HCT116 (cell line): ENCODE measurements at regions not wholly inside any gene's neighbourhood (a gene's known extent, or its start where the extent isn't known, plus 50 kb on each side); places are given as distances from the start of the nearest gene placed in this dataset.

ENCODE experiments used
- ATAC-seq: fragments of 200-7000 bp; cut with Tn5 transposase; 2 replicates; pipeline ENCODE4 v1.9.1; 2020; ENCODE audit warnings: mild to moderate bottlenecking, moderate library complexity
- BruUV-seq: library from RNA; stranded (reverse); fragments of 400-500 nt; replicated peaks from 2 replicates; lab custom pipeline; 2021; lab: Mats Ljungman, UMichigan
- CTCF ChIA-PET: fragments of 300-600 bp; sonication (Branson Sonifier 250); formaldehyde crosslinking; loops from one replicate; lab custom pipeline; 2021; ENCODE audit warnings: antibody characterized with exemption; lab: Charles Lee
- POLR2A ChIA-PET: fragments of 300-600, 350-600 bp; sonication (Branson Sonifier 250); formaldehyde crosslinking; loops from one replicate; lab custom pipeline; 2021; ENCODE audit warnings: antibody characterized with exemption; lab: Charles Lee
- RAD21 ChIA-PET, 2 experiments: fragments of 300-600 bp; sonication (Branson Sonifier 250); formaldehyde crosslinking; loops; one replicate each; lab custom pipeline; 2023; ENCODE audit warnings: low total read pairs in 2 of 2; ENCODE audit not compliant: uncharacterized antibody in 2 of 2, unreplicated experiment in 2 of 2, low non-redundant PET in 1 of 2; lab: Charles Lee
- DNase-seq: peaks from one replicate; pipeline ENCODE4 v3.0.0-alpha.2; 2010; ENCODE audit warnings: low read depth, low spot score
- H2AFZ ChIP-seq: fragments of 200-600 bp; shearing (Covaris generic), sonication (generic); 2 replicates; pipeline ENCODE4 v1.6.1; 2017; ENCODE audit warnings: low read depth, mixed run types, mixed read lengths, antibody characterized with exemption, low read length; ENCODE audit not compliant: poor library complexity, severe bottlenecking
- H3K27ac ChIP-seq: 2 replicates; pipeline ENCODE4 v1.5.1; 2012; ENCODE audit warnings: low read depth, low read length
- H3K27me3 ChIP-seq: fragments of 200-600 bp; sonication (generic); 2 replicates; pipeline ENCODE4 v1.6.1; 2016; ENCODE audit warnings: mixed run types, low read length, mixed read lengths; ENCODE audit not compliant: insufficient read depth
- H3K36me3 ChIP-seq, 2 experiments: fragments of 200-500 bp in 1 of 2; fragments of 200-600 bp in 1 of 2; sonication (Bioruptor generic) in 1 of 2; sonication (generic) in 1 of 2; 2 replicates each; pipeline versions ENCODE4 v1.5.1 to v1.6.1; 2014 to 2016; ENCODE audit warnings: low read length in 2 of 2, inconsistent platforms in 1 of 2, mixed read lengths in 1 of 2, mixed run types in 1 of 2; ENCODE audit not compliant: insufficient read depth in 2 of 2, control insufficient read depth in 1 of 2
- H3K4me1 ChIP-seq, 2 experiments: fragments of 200-600 bp in 1 of 2; sonication (generic) in 1 of 2; 2 replicates each; pipeline versions ENCODE4 v1.5.1 to v1.6.1; 2012 to 2017; ENCODE audit warnings: low read length in 2 of 2, inconsistent platforms in 1 of 2, mild to moderate bottlenecking in 1 of 2, mixed read lengths in 1 of 2, mixed run types in 1 of 2, moderate library complexity in 1 of 2; ENCODE audit not compliant: insufficient read depth in 2 of 2, control insufficient read depth in 1 of 2
- H3K4me2 ChIP-seq: fragments of 200-600 bp; sonication (generic); 2 replicates; pipeline ENCODE4 v1.6.1; 2017; ENCODE audit warnings: mixed run types, low read length, mixed read lengths
- H3K4me3 ChIP-seq, 2 experiments: fragments of 200-600 bp in 1 of 2; sonication (generic) in 1 of 2; replicated peaks in 1 of 2; 2 replicates each; pipeline ENCODE4 v1.5.1; 2011 to 2016; ENCODE audit warnings: low read length in 2 of 2, control low read depth in 1 of 2, low read depth in 1 of 2, mild to moderate bottlenecking in 1 of 2, mixed read lengths in 1 of 2, mixed run types in 1 of 2
- H3K79me2 ChIP-seq: fragments of 200-600 bp; sonication (generic); 2 replicates; pipeline ENCODE4 v1.6.1; 2017; ENCODE audit warnings: mild to moderate bottlenecking, mixed run types, low read length, moderate library complexity, mixed read lengths; ENCODE audit not compliant: insufficient read depth
- H3K9ac ChIP-seq: fragments of 200-600 bp; sonication (generic); 2 replicates; pipeline ENCODE4 v1.6.1; 2016; ENCODE audit warnings: low read length, mixed read lengths
- H3K9me2 ChIP-seq: fragments of 200-600 bp; sonication (generic), shearing (Covaris generic); 2 replicates; pipeline ENCODE4 v1.6.1; 2017; ENCODE audit warnings: mixed run types, mild to moderate bottlenecking, moderate library complexity; ENCODE audit not compliant: insufficient read depth
- H3K9me3 ChIP-seq, 2 experiments: fragments of 200-500 bp in 1 of 2; fragments of 200-600 bp in 1 of 2; sonication (Bioruptor generic) in 1 of 2; sonication (generic) in 1 of 2; 2 replicates each; pipeline ENCODE4 v1.6.1; 2014 to 2017; ENCODE audit warnings: low read length in 2 of 2, mixed read lengths in 2 of 2, inconsistent platforms in 1 of 2, low read depth in 1 of 2, mild to moderate bottlenecking in 1 of 2, mixed run types in 1 of 2, moderate library complexity in 1 of 2; ENCODE audit not compliant: control insufficient read depth in 1 of 2, insufficient read depth in 1 of 2
- H4K20me1 ChIP-seq: fragments of 200-600 bp; sonication (generic), shearing (Covaris generic); 2 replicates; pipeline ENCODE4 v1.6.1; 2017; ENCODE audit warnings: mixed run types, mild to moderate bottlenecking, moderate library complexity; ENCODE audit not compliant: insufficient read depth
- ATF3 ChIP-seq: IDR thresholded peaks from 2 replicates; pipeline ENCODE4 v1.6.1; 2012
- CEBPB ChIP-seq: IDR thresholded peaks from 2 replicates; pipeline ENCODE4 v1.6.1; 2012; ENCODE audit warnings: low read depth
- CTCF ChIP-seq, 3 experiments: fragments of 200-600 bp in 1 of 3; sonication (generic) in 1 of 3; IDR thresholded peaks in 2 of 3; conservative IDR thresholded peaks in 1 of 3; 2 replicates each; pipeline ENCODE4 v1.5.1; 2012 to 2017; ENCODE audit warnings: low read depth in 2 of 3, low read length in 2 of 3, antibody characterized with exemption in 1 of 3, borderline replicate concordance in 1 of 3, control low read depth in 1 of 3, mild to moderate bottlenecking in 1 of 3, mixed read lengths in 1 of 3, mixed run types in 1 of 3, moderate library complexity in 1 of 3; ENCODE audit not compliant: insufficient read depth in 1 of 3
- EGR1 ChIP-seq: IDR thresholded peaks from 2 replicates; pipeline ENCODE4 v1.6.1; 2012; ENCODE audit warnings: low read depth
- EZH2 ChIP-seq: fragments of 200-600 bp; sonication (generic); IDR thresholded peaks from 2 replicates; pipeline ENCODE4 v1.6.1; 2017; ENCODE audit warnings: antibody characterized with exemption, mixed run types
- EZH2phosphoT487 ChIP-seq: fragments of 200-600 bp; IDR thresholded peaks from 2 replicates; pipeline ENCODE4 v1.6.1; 2018; ENCODE audit warnings: antibody characterized with exemption, borderline replicate concordance
- FOSL1 ChIP-seq: IDR thresholded peaks from 2 replicates; pipeline ENCODE4 v1.6.1; 2012; ENCODE audit warnings: low read depth
- JUND ChIP-seq: IDR thresholded peaks from 2 replicates; pipeline ENCODE4 v1.6.1; 2012
- MAX ChIP-seq: IDR thresholded peaks from 2 replicates; pipeline ENCODE4 v1.6.1; 2012
- SP1 ChIP-seq: IDR thresholded peaks from 2 replicates; pipeline ENCODE4 v1.6.1; 2012; ENCODE audit warnings: low read depth
- ZBTB33 ChIP-seq: IDR thresholded peaks from 2 replicates; pipeline ENCODE4 v1.6.1; 2011; ENCODE audit warnings: mild to moderate bottlenecking, low read length, moderate library complexity; ENCODE audit not compliant: insufficient replicate concordance; ENCODE audit errors: extremely low read depth
- intact Hi-C: fragments of 100-400 bp; cut with micrococcal nuclease; formaldehyde crosslinking; loops from 2 replicates; pipeline ENCODE4 v1.10.0; 2022

- POLR2A ChIA-PET: no interaction called here
- intact Hi-C loops: no loop called here
- Histone ChIP-seq H3K36me3 (no peaks in the 10 kb centered on the region), H2AFZ (no peak overlapping the region), H3K79me2 (no peaks in the 10 kb centered on the region), H3K4me1 (peaks cover 0 to 7% of the 10 kb centered on the region in 2 experiments; a peak in 2 of 4 replicates), H3K9me3 (no peaks in the 10 kb centered on the region), H3K9ac (no peak overlapping the region), H4K20me1 (no peaks in the 10 kb centered on the region), H3K4me3 (no peak overlapping the region), H3K4me2 (no peak overlapping the region), H3K27me3 (no peaks in the 10 kb centered on the region), H3K27ac (no peak overlapping the region), H3K9me2 (no peaks in the 10 kb centered on the region)
- ATAC-seq (no peak), DNase-seq (no peak)
- RAD21 ChIA-PET: no interaction called here
- no TSS peak for BruUV-seq
- TF ChIP-seq SP1 (no peak), ATF3 (no peak), EZH2 (no peak), EZH2phosphoT487 (no peak), CEBPB (no peak), FOSL1 (no peak), JUND (no peak), ZBTB33 (no peak), CTCF (IDR thresholded peaks at IDR 0.05 in 2 of 3, conservative IDR thresholded peaks at IDR 0.05 in 1 of 3; ENCODE audit: borderline replicate concordance in 1 of 3, insufficient read depth in 1 of 3, low read depth in 2 of 3, low read length in 2 of 3) (no peak), MAX (no peak), EGR1 (no peak)
- CTCF ChIA-PET: no interaction called here
Measured at GRCh38 chr21:32130031-32130891, 148.6 kb downstream of the MIS18A start.
